ENCODE measurements at regions not wholly inside any gene's neighbourhood (a gene's known extent, or its start where the extent isn't known, plus 50 kb on each side); places are given as distances from the start of the nearest gene placed in this dataset.

- no peak for DNase-seq (ENCODE audit: low read depth)
Measured at GRCh38 chr20:21967481-21967880, 262.0 kb downstream of the PAX1 start.

GRCh38 chr20:21956591-21956990 lies 251.1 kb downstream of the PAX1 start:
- DNase-seq (ENCODE audit: low read depth) = no peak

- no peak for DNase-seq (ENCODE audit: low read depth)
Measured at GRCh38 chr20:21947406-21947805, 241.9 kb downstream of the PAX1 start.

- no peak for DNase-seq (ENCODE audit: low read depth)
Measured at GRCh38 chr20:21944227-21944626, 238.8 kb downstream of the PAX1 start.

- no peak for DNase-seq (ENCODE audit: low read depth)
Measured at GRCh38 chr20:21941941-21942805, 236.7 kb downstream of the PAX1 start.

- DNase-seq (ENCODE audit: low read depth) = no peak
Measured at GRCh38 chr20:21936720-21937380, 231.4 kb downstream of the PAX1 start.

- DNase-seq (ENCODE audit: low read depth) = no peak
Measured at GRCh38 chr20:21936261-21936660, 230.8 kb downstream of the PAX1 start.

- DNase-seq (ENCODE audit: low read depth) = no peak
Measured at GRCh38 chr20:21933526-21933925, 228.1 kb downstream of the PAX1 start.

GRCh38 chr20:21921251-21921650 lies 215.8 kb downstream of the PAX1 start:
- DNase-seq (ENCODE audit: low read depth) = no peak

GRCh38 chr20:21920211-21920610 lies 214.7 kb downstream of the PAX1 start:
- DNase-seq (ENCODE audit: low read depth) = no peak

GRCh38 chr20:21918398-21918797 lies 212.9 kb downstream of the PAX1 start:
- no peak for DNase-seq (ENCODE audit: low read depth)

GRCh38 chr20:21902391-21902790 lies 196.9 kb downstream of the PAX1 start:
- DNase-seq (ENCODE audit: low read depth) = no peak

GRCh38 chr20:21901470-21902275 lies 196.2 kb downstream of the PAX1 start:
- DNase-seq (ENCODE audit: low read depth) = no peak

- no peak for DNase-seq (ENCODE audit: low read depth)
Measured at GRCh38 chr20:21900431-21900830, 195.0 kb downstream of the PAX1 start.

- no peak for DNase-seq (ENCODE audit: low read depth)
Measured at GRCh38 chr20:21874921-21875320, 169.5 kb downstream of the PAX1 start.

- DNase-seq (ENCODE audit: low read depth) = no peak
Measured at GRCh38 chr20:21874127-21874526, 168.7 kb downstream of the PAX1 start.

- no peak for DNase-seq (ENCODE audit: low read depth)
Measured at GRCh38 chr20:21873291-21873690, 167.8 kb downstream of the PAX1 start.

- DNase-seq (ENCODE audit: low read depth) = no peak
Measured at GRCh38 chr20:21867811-21868210, 162.3 kb downstream of the PAX1 start.

GRCh38 chr20:21867353-21867752 lies 161.9 kb downstream of the PAX1 start:
- no peak for DNase-seq (ENCODE audit: low read depth)

GRCh38 chr20:21862956-21863355 lies 157.5 kb downstream of the PAX1 start:
- no peak for DNase-seq (ENCODE audit: low read depth)

- no peak for DNase-seq (ENCODE audit: low read depth)
Measured at GRCh38 chr20:21862259-21862946, 156.9 kb downstream of the PAX1 start.

GRCh38 chr20:21840991-21841390 lies 135.5 kb downstream of the PAX1 start:
- DNase-seq (ENCODE audit: low read depth) = no peak
